Caco-2 (cell line): ENCODE measurements at regions not wholly inside any gene's neighbourhood (a gene's known extent, or its start where the extent isn't known, plus 50 kb on each side); places are given as distances from the start of the nearest gene placed in this dataset.

Experiments
- BruUV-seq: library from RNA; stranded (reverse); fragments of 400-500 nt; replicated peaks from 2 replicates; lab custom pipeline; 2021; lab: Mats Ljungman, UMichigan
- CTCF ChIA-PET: fragments of 300-600 bp; sonication (Branson Sonifier 250); formaldehyde crosslinking; loops from one replicate; lab custom pipeline; 2022; ENCODE audit warnings: antibody characterized with exemption; lab: Charles Lee
- POLR2A ChIA-PET: fragments of 300-600 bp; sonication (Branson Sonifier 250); formaldehyde crosslinking; loops from one replicate; lab custom pipeline; 2022; ENCODE audit warnings: antibody characterized with exemption; lab: Charles Lee
- DNase-seq, 2 experiments: peaks; one replicate each; pipeline versions ENCODE4 v3.0.0 to v3.0.0-alpha.2; 2020 to 2022
- H3K27me3 ChIP-seq: replicated peaks from 2 replicates; pipeline ENCODE4 v1.6.0; 2011; ENCODE audit warnings: low read length; ENCODE audit not compliant: control insufficient read depth, insufficient read depth
- H3K36me3 ChIP-seq: 2 replicates; pipeline ENCODE4 v1.5.1; 2011; ENCODE audit warnings: low read length; ENCODE audit not compliant: control insufficient read depth, insufficient read depth
- H3K4me1 ChIP-seq: fragments of 250-450 bp; sonication (Bioruptor Pico); 2 replicates; pipeline ENCODE4 v1.5.1; 2020; ENCODE audit warnings: mild to moderate bottlenecking
- H3K4me3 ChIP-seq: 2 replicates; pipeline ENCODE4 v1.5.1; 2011; ENCODE audit warnings: low read depth, mild to moderate bottlenecking, control low read depth, low read length
- H3K9me3 ChIP-seq: fragments of 250-450 bp; sonication (Bioruptor Pico); 2 replicates; pipeline ENCODE4 v1.5.1; 2020; ENCODE audit warnings: mild to moderate bottlenecking, moderate library complexity
- H3K27ac Mint-ChIP-seq: one replicate; pipeline ENCODE4 v1.8.0; 2022; ENCODE audit warnings: mixed read lengths; ENCODE audit not compliant: unreplicated experiment
- H3K27me3 Mint-ChIP-seq: one replicate; pipeline ENCODE4 v1.8.0; 2022; ENCODE audit warnings: mixed read lengths; ENCODE audit not compliant: insufficient read depth, unreplicated experiment
- H3K36me3 Mint-ChIP-seq: one replicate; pipeline ENCODE4 v1.8.0; 2022; ENCODE audit warnings: mild to moderate bottlenecking, mixed read lengths; ENCODE audit not compliant: insufficient read depth, unreplicated experiment
- H3K4me1 Mint-ChIP-seq: one replicate; pipeline ENCODE4 v1.8.0; 2022; ENCODE audit warnings: low read depth, mixed read lengths; ENCODE audit not compliant: unreplicated experiment
- H3K4me3 Mint-ChIP-seq: one replicate; pipeline ENCODE4 v1.8.0; 2022; ENCODE audit warnings: mild to moderate bottlenecking, moderate library complexity, mixed read lengths; ENCODE audit not compliant: unreplicated experiment
- H3K9me3 Mint-ChIP-seq: one replicate; pipeline ENCODE4 v1.8.0; 2022; ENCODE audit warnings: mixed read lengths; ENCODE audit not compliant: unreplicated experiment
- CTCF ChIP-seq, 2 experiments: fragments of 200-600 bp in 1 of 2; IDR thresholded peaks; 1 replicate in 1 of 2; 2 replicates in 1 of 2; pipeline versions ENCODE4 v1.5.1 to v1.8.0; 2011 to 2022; ENCODE audit warnings: antibody characterized with exemption in 1 of 2, control low read depth in 1 of 2, inconsistent platforms in 1 of 2, low read depth in 1 of 2, low read length in 1 of 2, mild to moderate bottlenecking in 1 of 2, moderate library complexity in 1 of 2; ENCODE audit not compliant: insufficient read depth in 1 of 2, severe bottlenecking in 1 of 2, unreplicated experiment in 1 of 2
- intact Hi-C: fragments of 100-400 bp; cut with micrococcal nuclease; formaldehyde crosslinking; loops from one replicate; pipeline ENCODE4 v1.10.0; 2022; ENCODE audit not compliant: unreplicated experiment

GRCh38 chr5:88964831-88965230, 81.8 kb upstream of the MEF2C start:
- Histone ChIP-seq H3K4me3 (no peak overlapping the region), H3K27me3 (no peaks in the 10 kb centered on the region; the same call in 1 of the 2 replicates), H3K9me3 (no peaks in the 10 kb centered on the region), H3K4me1 (no peaks in the 10 kb centered on the region), H3K36me3 (no peaks in the 10 kb centered on the region)
- H3K4me3 Mint-ChIP-seq, result no peak overlapping the region
- no peak for TF ChIP-seq CTCF (IDR thresholded peaks at IDR 0.05; ENCODE audit: insufficient read depth in 1 of 2, low read depth in 1 of 2, low read length in 1 of 2, severe bottlenecking in 1 of 2, unreplicated experiment in 1 of 2)
- H3K9me3 Mint-ChIP-seq, result no peaks in the 10 kb centered on the region
- H3K4me1 Mint-ChIP-seq, result peaks cover 8% of the 10 kb centered on the region
- CTCF ChIA-PET, result no interaction called here
- H3K27me3 Mint-ChIP-seq, result peaks cover 6% of the 10 kb centered on the region
- POLR2A ChIA-PET, result no interaction called here
- H3K27ac Mint-ChIP-seq, result no peak overlapping the region
- BruUV-seq, result no TSS peak
- intact Hi-C loops, result no loop called here
- no peak for DNase-seq
- H3K36me3 Mint-ChIP-seq, result no peaks in the 10 kb centered on the region

- no peaks in the 10 kb centered on the region for H3K9me3 ChIP-seq
- Mint-ChIP-seq H3K4me1 (no peaks in the 10 kb centered on the region), H3K9me3 (no peaks in the 10 kb centered on the region), H3K36me3 (no peaks in the 10 kb centered on the region), H3K27ac (no peak overlapping the region), H3K4me3 (no peak overlapping the region), H3K27me3 (peaks cover 9% of the 10 kb centered on the region)
- no peak overlapping the region for H3K4me3 ChIP-seq
- H3K27me3 ChIP-seq, result no peaks in the 10 kb centered on the region; the same call in 1 of the 2 replicates
- H3K36me3 ChIP-seq, result no peaks in the 10 kb centered on the region
- no TSS peak for BruUV-seq
- no peak for DNase-seq
- ChIA-PET POLR2A (no interaction called here), CTCF (no interaction called here)
- intact Hi-C loops, result no loop called here
- no peak for TF ChIP-seq CTCF (IDR thresholded peaks at IDR 0.05; ENCODE audit: insufficient read depth in 1 of 2, low read depth in 1 of 2, low read length in 1 of 2, severe bottlenecking in 1 of 2, unreplicated experiment in 1 of 2)
- H3K4me1 ChIP-seq, result no peaks in the 10 kb centered on the region
These were observed 74.0 kb upstream of the MEF2C start for GRCh38 chr5:88957013-88957412.

GRCh38 chr5:88956416-88956815, 73.4 kb upstream of the MEF2C start:
- CTCF ChIA-PET, result no interaction called here
- peaks cover 9% of the 10 kb centered on the region for H3K27me3 Mint-ChIP-seq
- H3K4me3 Mint-ChIP-seq, result no peak overlapping the region
- no peak for TF ChIP-seq CTCF (IDR thresholded peaks at IDR 0.05; ENCODE audit: insufficient read depth in 1 of 2, low read depth in 1 of 2, low read length in 1 of 2, severe bottlenecking in 1 of 2, unreplicated experiment in 1 of 2)
- BruUV-seq, result no TSS peak
- no peak overlapping the region for H3K27ac Mint-ChIP-seq
- H3K9me3 Mint-ChIP-seq, result no peaks in the 10 kb centered on the region
- intact Hi-C loops, result no loop called here
- DNase-seq, result no peak
- Histone ChIP-seq H3K36me3 (no peaks in the 10 kb centered on the region), H3K27me3 (no peaks in the 10 kb centered on the region; the same call in 1 of the 2 replicates), H3K4me1 (no peaks in the 10 kb centered on the region), H3K9me3 (no peaks in the 10 kb centered on the region), H3K4me3 (no peak overlapping the region)
- POLR2A ChIA-PET, result no interaction called here
- no peaks in the 10 kb centered on the region for H3K4me1 Mint-ChIP-seq
- no peaks in the 10 kb centered on the region for H3K36me3 Mint-ChIP-seq
